ENCODE measurements at regions not wholly inside any gene's neighbourhood (a gene's known extent, or its start where the extent isn't known, plus 50 kb on each side); places are given as distances from the start of the nearest gene placed in this dataset.
"Not testable (repeated sequence)": the region's sequence is repeated elsewhere in the genome, so short reads cannot be mapped to it uniquely, and the experiment has no call there.

DNA sequence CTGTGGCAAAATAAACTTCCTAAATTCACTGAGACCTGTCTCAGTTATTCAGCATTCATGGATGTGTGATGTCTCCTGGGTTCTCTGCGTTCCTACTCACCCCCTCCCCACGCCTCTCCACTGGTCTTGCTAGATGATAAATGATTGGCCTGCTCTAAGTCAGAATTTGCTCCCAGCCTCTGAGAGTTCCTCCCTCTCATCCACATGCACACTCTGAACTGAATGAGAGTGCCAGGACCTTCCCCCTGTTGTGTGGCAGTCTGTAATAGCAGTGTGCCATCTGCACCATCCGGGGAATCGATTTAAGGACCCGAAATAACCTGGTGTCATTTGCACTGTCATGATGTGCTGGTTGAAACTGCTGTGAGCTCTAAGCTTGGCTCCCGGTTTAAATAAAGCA lies 135.8 kb upstream of the AFDN start:
- Histone ChIP-seq H3K27me3 (ENCODE audit: control insufficient read depth, insufficient read depth, low read length) (no peaks in the 10 kb centered on the region), H3K4me3 (ENCODE audit: low read depth, low read length) (no peak overlapping the region), H3K36me3 (ENCODE audit: control insufficient read depth, insufficient read depth, low read length) (no peaks in the 10 kb centered on the region)
- FAIRE-seq (no peak), DNase-seq (ENCODE audit: low read depth) (no peak)
- no peak for TF ChIP-seq CTCF (IDR thresholded peaks at IDR 0.05; ENCODE audit: insufficient read depth, low read length, severe bottlenecking)

GRCh38 chr6:167691533-167692312 lies 135.0 kb upstream of the AFDN start:
- no peaks in the 10 kb centered on the region for H3K27me3 ChIP-seq (ENCODE audit: control insufficient read depth, insufficient read depth, low read length)

GRCh38 chr6:167693478-167693877 lies 133.2 kb upstream of the AFDN start:
- H3K4me3 ChIP-seq (ENCODE audit: low read depth, low read length); DNase-seq (ENCODE audit: low read depth); H3K36me3 ChIP-seq (ENCODE audit: control insufficient read depth, insufficient read depth, low read length); H3K27me3 ChIP-seq (ENCODE audit: control insufficient read depth, insufficient read depth, low read length); FAIRE-seq: not testable (repeated sequence)

More at GRCh38 chr6:167691533-167692312, 135.0 kb upstream of the AFDN start:
- Histone ChIP-seq H3K4me3 (ENCODE audit: low read depth, low read length) (no peak overlapping the region), H3K36me3 (ENCODE audit: control insufficient read depth, insufficient read depth, low read length) (no peaks in the 10 kb centered on the region)
- no peak for TF ChIP-seq CTCF (IDR thresholded peaks at IDR 0.05; ENCODE audit: insufficient read depth, low read length, severe bottlenecking)
- DNase-seq (ENCODE audit: low read depth) (no peak), FAIRE-seq (no peak)

DNA sequence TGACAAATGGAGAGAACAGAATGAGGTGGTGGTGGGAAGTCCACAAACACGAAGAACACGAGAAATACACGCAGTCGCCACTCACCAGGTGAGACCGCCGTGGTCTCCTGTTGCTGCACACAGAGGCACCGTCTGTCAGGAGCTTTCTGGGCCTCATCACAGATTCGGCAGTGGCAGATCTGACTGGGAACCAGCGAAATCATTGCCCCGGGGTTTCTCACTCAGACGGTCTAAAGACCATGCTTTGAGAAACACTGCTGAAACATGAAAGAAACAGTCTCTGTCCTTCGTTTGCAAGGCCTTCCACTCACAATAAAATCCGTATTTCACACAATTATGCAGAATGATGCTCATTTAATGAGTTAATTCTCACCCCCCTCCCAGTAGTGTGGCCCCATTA lies 130.9 kb upstream of the AFDN start:
- no peak for TF ChIP-seq CTCF (IDR thresholded peaks at IDR 0.05; ENCODE audit: insufficient read depth, low read length, severe bottlenecking)
- DNase-seq (ENCODE audit: low read depth) (no peak), FAIRE-seq (no peak)
- H3K4me3 ChIP-seq (ENCODE audit: low read depth, low read length), result no peak overlapping the region
- H3K36me3 ChIP-seq (ENCODE audit: control insufficient read depth, insufficient read depth, low read length), result no peaks in the 10 kb centered on the region
- no peaks in the 10 kb centered on the region for H3K27me3 ChIP-seq (ENCODE audit: control insufficient read depth, insufficient read depth, low read length)

GRCh38 chr6:167696296-167696695 lies 130.4 kb upstream of the AFDN start:
- DNase-seq (ENCODE audit: low read depth) (no peak), FAIRE-seq (no peak)
- Histone ChIP-seq H3K27me3 (ENCODE audit: control insufficient read depth, insufficient read depth, low read length) (no peaks in the 10 kb centered on the region), H3K4me3 (ENCODE audit: low read depth, low read length) (no peak overlapping the region), H3K36me3 (ENCODE audit: control insufficient read depth, insufficient read depth, low read length) (no peaks in the 10 kb centered on the region)
- TF ChIP-seq CTCF (IDR thresholded peaks at IDR 0.05; ENCODE audit: insufficient read depth, low read length, severe bottlenecking), result no peak

- FAIRE-seq, result no peak
- H3K27me3 ChIP-seq (ENCODE audit: control insufficient read depth, insufficient read depth, low read length), result no peaks in the 10 kb centered on the region
- DNase-seq (ENCODE audit: low read depth), result peak; percentile 21
- TF ChIP-seq CTCF (IDR thresholded peaks at IDR 0.05; ENCODE audit: insufficient read depth, low read length, severe bottlenecking), result no peak
- no peaks in the 10 kb centered on the region for H3K36me3 ChIP-seq (ENCODE audit: control insufficient read depth, insufficient read depth, low read length)
- H3K4me3 ChIP-seq (ENCODE audit: low read depth, low read length), result no peak overlapping the region
Observed at GRCh38 chr6:167697316-167697715, 129.4 kb upstream of the AFDN start.
